Activated CD8-positive, alpha-beta memory T cell treated with anti-CD3 and anti-CD28 coated beads, Interleukin-2, amount 50 U/mL, for 1 hour (primary cell): ENCODE measurements at regions not wholly inside any gene's neighbourhood (a gene's known extent, or its start where the extent isn't known, plus 50 kb on each side); places are given as distances from the start of the nearest gene placed in this dataset.
A peak's percentile ranks its signal among the peaks of the same experiment; 100 is the strongest.

Experiments
- DNase-seq: peaks from one replicate; pipeline ENCODE4 v3.0.0-alpha.2; 2020; ENCODE audit errors: extremely low read depth

DNA sequence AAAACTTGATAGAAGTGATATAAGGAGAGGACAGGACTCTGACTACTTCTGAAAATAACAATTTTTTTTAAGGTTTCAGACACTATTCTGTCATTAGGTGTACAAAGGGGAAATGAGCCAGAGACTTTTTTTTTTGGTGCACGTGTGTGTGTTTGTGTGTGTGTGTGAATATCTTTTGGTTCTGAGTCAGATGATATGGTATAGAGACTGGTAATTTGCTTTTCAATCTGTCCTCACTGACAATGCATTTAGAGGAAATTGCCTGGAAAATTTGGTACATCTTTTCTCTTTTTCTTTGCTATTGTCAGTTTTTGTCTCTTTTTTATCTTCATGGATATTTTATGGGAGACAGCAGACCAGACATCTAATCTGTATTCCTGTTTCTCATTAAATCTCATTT lies 59.3 kb downstream of the DDIT4L start:
- no peak for DNase-seq

DNA sequence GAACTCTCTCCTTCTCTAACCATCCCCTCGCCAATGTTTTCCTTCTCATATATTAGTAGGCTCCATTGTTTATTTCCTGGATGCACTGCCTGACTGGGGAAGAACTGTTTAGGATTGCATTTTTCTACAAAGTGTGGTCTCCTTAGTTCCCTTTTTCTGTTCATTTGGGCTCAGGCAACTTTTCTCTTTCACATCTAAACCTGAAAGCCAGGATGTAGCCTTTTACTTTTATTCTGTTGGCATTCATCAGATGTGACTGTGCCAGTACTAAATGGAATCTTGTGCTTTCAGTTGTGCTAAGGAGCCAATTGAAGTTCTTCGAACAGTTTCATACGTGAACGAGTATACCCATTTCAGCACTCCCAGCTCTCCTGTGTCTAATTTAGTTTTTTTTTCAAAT lies 59.8 kb downstream of the DDIT4L start:
- DNase-seq: no peak

DNA sequence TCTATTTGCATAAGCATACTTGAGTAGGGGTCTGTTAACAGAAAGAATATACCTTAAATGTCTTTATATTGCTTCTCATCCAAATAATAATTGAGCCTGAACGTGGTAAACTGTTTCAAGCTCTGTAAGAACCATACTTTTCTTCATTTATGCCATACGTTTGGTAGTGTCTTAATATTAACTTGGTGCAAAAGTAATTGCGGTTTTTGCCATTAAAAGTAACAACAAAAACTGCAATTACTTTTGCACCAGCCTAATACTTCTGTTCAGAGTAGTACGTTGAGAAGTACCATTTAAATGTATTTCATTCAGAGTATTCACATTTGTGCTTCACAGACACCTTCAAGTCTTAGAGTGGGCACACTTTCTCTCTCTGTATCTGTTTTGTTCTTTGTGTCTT lies 60.5 kb downstream of the DDIT4L start:
- DNase-seq: no peak

DNA sequence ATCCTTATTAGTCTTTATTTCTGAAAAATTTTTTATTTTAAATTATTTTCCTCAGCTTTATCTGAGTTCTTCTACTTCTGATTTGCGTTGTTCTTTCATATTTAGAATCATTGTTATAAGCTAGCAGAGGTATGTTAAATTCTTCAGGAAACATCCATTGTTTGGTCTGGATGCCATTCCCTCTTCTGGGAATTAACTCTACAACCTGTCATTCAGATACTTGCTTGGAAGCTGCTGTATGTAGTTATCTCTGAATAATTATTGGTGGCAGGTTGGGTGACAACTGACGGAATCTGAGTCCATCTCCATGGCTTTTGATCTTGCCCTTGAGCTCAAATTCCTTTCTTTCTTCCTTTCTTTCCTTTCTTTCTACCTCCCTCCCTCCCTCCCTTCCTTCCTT lies 61.9 kb downstream of the DDIT4L start:
- DNase-seq: no peak

DNA sequence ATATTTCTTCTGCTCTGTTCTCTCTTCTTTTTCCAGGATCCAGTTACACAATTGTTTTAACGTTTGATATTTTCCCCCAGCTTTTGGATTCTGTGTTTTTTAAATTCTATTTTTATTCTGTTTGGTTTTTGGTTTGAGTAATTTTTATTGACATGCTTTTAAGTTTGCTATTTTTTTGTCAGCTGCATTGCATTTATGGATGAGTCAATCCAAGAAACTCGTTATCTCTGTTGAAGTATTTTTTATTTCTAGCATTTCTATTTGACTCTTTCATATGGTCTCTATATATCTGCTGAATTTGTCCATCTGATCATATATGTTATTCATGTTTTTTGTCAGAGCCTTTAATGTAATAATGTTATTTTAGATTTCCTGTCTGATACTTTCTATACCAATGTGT lies 65.6 kb downstream of the DDIT4L start:
- no peak for DNase-seq

DNA sequence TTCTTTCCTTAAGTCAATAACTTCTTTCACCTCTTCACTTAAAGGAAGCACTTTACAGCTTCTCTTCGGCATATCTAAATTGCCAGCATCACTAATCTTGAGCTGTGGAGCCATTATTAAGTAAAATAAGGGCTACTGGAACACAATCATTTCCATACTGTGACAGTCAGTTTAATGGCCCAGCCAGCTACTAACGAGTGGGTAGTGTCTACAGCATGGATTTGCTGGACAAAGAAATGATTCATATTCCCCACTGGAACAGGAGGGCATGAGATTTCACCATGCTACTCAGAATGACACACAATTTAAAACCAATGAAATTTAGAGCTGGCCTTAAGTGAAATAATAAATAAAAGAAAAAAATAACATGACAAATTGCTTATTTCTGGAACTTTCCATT lies 72.1 kb downstream of the DDIT4L start:
- no peak for DNase-seq

DNA sequence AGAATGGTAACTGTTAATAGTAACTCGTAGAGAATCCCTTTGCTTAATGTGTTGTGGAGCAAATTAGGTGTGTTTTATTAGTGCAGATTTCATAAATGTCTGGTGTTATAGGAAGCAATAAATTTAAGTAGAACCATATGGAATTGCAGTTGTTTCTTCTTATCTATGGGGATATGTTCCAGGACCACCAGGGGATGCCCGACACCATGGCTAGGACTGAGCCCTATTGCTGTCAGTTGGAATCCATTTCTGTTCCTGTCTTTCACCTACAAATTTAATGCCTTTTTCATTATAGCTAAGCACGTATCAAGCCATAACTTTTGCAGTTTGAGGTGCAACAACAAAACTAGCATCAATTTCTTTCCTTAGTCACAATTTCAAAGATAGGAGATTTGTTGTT lies 72.5 kb downstream of the DDIT4L start:
- no peak for DNase-seq

DNA sequence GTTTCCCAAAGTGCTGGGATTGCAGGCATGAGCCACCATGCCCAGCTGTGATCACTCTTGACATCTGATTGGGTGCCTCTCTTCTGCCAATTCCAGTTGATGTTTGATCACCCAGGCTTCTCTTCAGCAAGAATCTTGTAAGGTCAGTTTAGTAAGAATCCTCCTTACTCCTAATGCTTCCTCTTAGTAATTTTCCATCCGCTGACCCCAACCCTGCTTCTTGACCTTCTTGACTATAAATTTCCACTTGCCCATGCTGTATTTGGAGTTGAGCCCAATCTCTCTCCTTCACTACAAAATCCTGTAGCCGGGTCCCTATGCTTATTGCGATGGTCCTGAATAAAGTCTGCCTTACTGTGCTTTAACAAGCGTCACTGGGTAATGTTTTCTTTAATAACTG lies 75.4 kb downstream of the DDIT4L start:
- no peak for DNase-seq

DNA sequence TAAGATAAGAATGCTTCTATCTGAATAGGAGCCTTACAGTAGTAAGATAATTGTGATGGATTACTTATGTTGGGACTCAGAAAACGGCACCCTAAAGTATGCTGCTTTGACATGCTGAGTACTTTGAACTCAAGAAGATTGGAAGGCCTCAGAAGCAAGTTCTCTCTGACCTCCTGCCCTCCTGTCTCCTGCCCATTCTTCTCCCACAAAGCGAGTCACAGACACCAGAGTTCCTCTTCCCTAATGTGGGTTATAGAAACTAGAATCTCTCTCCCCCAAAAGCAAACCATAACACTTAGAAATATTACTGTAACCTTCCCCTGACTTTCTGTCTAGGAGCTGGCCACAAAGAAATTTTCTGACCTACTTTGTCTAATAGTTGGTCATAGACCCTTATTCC lies 76.5 kb downstream of the DDIT4L start:
- DNase-seq: no peak

DNA sequence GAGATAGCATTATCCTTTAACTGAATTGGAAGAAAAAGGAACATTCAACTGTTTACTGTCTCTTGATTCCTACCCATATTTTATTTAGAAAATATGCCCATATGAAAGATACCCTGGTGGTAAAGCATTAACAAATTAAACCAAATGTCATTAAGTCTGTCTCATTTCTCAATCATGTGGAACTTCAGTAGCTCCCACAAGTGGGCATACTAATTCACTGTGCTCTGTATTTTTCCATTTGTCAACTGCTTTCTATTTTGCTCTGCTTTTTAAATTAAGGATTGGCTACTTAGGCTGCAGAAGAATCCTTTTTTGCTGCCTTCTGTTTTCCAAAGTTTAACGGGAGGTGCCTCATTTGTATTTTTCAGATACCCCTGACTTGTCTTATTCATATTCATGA lies 77.2 kb downstream of the DDIT4L start:
- DNase-seq: no peak

DNA sequence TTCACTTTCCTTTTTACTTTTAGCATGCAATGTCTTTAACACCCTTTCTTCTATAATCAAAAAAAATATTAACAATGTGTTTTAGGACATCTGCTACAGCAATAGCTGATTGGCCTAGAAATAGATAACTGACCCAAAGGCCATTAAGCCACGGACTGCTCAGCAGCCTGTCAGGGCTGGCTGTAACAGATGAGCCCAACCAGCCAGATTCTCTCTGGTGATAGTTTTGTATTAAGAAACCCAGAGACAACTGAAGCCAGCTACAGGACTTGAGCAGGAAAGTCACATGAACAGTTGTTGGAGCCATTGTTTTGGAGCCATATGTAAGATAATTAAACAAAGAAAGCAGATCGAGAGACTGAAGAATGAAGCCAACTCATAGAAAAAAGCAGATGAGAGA lies 80.3 kb downstream of the DDIT4L start:
- no peak for DNase-seq

DNA sequence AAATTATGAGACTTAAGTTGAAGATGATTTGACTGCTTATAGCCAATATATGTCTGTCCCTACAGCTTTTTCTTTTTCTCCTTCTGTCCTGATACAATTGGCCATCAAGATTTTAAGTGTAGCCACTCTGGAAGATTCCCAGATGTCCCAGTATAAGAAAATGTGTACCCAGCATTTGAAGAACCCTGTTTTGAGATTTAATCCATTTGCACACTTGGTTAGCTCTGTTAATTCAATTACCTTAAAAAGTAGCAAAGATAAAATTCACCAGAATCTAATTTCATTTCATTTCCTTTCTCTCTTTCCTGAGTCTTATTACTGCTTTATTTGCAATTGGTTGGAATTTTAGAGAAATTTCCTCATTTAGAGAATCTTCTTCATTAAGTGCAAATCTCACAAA lies 81.4 kb downstream of the DDIT4L start:
- DNase-seq: no peak

DNA sequence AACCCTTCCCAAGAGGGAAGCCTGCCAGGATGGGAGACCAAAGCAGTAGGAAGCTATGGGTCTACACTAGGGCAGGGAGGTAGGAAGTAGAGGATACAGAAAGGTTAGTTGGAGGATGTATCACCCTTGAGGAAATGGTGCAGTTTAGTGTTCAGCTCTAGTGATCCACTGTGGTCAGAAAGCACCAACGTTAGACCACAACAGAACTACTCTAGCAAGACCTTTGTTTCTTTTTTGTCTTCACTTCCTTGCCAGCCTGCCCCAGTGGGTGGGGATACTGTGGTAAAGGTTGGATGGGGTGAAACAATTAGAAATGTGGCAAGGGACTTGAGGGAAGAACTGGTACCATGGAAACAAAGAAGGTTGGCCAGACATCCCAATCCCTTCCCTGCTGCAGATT lies 83.3 kb downstream of the DDIT4L start:
- no peak for DNase-seq

DNA sequence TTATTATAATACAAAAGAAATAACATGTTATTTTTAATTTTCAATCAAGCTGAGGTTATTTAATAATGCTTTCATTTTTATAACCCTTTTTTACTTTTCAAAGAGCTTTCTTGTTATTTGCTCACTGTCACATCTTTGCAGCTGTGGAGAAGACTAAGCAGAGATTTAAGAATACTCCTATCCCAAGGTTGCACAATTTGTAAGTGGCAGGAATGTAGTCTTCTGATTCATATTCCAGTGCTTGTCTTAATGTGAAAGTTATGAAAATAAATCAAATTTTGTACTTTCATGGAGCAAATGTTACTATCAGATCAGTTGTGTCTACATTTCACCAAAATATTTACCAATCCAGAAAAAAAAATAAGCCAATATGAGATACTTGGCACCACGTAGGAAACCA lies 86.6 kb downstream of the DDIT4L start:
- DNase-seq: no peak

DNA sequence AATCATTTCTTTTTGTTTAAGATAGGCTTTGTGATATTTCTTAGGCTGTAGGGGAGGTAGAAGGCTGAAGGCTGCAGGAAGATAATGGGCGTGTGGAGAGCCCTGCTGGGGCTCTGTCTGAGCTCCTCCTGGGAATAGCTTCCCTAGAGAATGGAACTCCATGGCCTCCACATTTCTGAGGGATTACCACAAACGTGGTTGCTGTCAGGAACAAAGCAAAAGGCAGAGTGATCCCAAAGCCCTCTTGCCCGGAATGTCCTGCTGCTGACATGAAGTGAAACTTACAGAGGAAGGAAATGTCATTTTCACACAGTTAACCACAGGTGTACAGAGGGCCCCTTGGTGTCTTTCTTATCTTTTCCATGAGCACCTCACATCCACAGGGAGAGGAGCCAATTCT lies 89.3 kb downstream of the DDIT4L start:
- DNase-seq: no peak

DNA sequence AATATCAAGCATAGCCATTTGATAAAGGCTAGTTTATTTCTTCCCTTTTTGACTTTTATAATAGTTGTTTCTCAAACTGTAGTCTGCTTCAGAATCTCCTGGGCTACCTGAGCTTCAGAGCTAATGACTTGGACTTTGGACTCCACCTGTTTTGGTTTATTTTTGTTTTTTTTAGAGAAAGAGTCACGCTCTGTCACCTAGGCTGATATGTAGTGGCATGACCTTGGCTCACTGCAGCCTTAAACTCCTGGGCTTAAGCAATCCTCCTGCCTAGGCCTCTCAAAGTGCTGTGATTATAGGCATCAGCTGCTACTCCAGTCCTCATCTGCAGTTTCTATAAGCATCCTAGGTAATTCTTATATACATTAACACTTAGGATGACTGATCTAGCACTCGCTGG lies 90.5 kb downstream of the DDIT4L start:
- DNase-seq: no peak

DNA sequence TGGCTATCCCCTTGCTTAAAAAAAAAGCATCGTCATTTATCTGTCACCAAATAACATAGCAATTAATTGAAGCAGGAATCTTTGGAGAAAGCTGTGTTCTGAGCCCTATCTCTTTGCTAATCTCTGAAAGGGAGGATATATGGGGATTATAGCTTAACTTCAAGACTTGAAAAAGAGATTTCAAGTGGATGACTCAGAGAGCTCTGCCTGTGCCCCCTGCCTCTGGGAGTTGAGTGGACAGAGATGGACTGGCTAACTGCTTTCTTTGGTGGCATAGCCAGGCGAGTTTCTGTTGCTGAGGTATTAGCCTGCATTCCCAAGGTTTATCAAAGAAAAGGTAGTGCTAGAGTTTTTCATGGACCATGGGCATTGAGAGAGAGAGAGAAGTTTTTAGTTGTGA lies 91.6 kb downstream of the DDIT4L start:
- no peak for DNase-seq

DNA sequence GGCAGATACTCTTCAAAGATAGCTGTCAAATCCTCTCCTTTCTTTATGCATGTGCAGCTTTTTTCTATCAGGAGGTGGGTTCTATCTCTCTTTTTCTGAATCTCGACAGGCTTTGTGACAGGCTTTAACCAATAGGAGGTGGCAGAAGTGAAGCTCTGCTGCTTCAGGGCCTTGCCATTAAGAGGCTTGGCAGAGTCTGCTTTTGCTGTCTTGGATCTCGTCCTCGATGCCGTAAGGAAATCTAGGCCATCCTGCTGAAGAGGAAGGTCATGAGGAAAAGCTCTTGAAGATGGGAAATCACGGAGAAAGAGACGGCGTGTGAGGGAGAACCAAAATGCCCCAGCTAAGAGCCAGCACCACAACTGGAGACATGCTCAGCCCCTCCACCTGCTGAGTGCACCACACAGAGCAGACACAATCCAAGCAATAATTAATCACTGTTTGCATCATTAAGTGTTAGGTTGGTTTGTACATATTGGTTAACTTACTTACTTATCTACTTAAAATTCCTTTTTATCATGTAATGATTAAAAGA lies 92.2 kb downstream of the DDIT4L start:
- DNase-seq: no peak

DNA sequence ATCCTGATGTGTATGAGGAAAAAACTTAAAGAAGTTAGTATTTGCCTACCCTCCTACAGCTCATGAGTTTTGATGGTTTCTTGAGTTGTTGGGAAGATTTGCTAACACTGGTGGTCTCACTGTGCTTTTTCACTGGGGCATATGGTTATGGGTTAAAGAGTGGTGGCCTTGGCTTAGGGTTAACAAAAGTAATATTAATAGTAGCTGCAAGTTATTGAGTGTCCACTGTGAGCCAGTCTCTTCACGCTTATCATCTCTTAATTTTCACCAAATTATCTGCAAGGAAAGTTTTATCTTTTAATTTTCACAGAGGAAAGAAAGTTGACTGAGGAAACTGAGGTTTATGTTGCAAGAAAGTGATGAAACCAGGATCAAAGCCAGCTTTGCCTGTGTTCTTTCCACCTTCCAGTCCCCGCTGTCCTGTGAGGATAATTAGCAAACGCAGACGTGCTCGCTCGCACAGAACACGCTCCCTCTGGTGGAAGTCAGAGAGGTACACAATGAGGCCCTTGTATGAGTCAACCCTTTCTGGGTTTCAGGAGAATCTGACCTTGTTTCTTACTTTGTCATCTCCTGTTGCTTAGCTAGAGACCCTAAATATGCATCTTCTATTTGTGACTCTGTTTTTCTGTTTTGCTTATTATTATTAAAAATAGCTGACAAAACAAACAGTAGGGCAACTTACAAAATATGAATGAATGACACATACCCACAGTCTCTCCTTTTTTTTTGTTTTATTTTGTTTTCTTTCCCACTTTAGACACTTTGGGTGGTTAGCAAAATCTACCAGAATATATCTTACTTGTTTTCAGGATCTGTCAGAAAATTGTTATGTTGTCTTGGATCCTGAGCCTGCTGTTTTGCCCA lies 94.3 kb downstream of the DDIT4L start:
- peak; percentile 13 for DNase-seq

DNA sequence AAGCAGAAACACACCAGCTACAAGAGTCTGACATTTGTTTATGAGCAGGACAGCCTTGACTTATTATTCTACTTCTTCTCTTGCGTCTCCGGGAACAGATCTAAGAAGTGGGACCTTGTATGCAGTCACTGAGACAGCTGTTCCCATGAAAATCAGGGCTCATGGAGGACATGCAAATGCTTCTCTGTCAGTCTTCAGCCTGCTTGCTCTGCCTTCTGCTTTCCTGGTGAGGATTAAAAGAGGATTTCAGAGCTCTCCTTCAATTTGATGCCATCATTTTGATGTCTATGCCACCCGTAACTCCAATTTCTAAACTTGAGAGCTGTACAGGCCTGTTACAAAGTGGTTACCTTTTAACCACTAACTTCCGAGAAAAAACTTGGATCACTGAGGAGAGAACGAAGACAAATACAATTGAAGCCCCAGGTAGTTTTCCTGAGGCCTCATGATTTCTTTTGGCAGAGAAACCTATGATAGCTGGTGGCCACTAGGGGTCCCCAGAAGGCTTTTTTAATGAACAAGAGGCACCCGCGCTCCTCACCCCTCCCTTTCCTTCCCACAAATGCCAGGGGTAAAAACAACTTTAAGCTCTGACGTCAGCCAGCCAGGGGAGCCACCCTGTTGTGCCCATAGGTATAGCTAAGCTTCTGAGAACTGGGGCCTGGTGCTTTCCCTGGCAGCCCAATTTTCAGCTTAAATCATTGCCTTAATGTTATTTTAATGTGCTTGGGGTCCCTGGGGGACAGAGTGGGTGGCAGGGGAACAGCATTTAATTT lies 97.0 kb downstream of the DDIT4L start:
- peak; percentile 83 for DNase-seq

DNA sequence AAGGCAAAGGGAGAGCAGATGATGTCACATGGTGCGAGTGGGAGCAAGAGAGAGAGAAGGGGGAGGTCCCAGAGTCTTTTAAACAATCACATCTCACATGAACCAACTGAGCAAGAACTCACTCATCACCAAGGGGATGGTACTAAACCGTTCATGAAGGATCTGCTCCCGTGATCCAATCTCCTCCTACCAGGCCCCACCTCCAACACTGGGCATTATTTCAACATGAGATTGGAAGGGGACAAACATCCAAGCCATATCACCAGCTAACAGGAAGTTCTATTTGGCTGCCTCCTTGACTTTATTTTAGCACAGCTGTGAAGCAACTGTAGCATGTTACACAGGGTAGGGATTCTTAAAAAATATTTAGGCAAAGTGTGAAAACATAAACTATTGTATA lies 102.5 kb downstream of the DDIT4L start:
- no peak for DNase-seq

DNA sequence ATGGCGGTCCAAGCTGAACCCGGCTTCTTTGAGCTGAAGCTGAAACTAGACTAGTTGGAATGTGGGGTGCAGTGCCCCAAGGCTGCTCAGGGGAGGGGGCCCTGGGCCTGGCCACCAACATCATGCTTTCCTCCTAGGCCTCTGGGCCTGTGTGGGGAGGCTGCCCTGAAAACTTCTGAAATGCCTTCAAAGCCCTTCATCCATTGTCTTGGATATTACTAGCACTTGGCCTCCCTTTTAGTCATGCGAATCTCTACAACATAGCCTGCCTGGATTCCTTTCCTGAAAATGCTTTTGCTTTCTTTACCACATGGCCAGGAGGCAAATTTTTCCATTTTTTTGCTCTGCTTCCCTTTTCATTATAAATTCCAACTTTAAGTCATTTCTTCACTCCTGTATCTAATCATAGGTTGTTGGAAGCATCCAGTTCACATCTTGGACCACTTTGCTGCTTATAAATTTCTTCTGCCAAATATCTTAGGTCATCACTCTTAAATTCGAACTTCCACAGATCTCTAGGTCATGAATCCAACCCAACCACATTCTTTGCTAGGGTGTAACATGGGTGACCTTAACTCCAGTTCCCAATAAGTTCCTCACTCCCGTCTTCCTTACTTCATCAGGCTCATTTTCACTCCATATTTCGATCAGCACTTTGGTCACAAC lies 103.4 kb downstream of the DDIT4L start:
- no peak for DNase-seq

DNA sequence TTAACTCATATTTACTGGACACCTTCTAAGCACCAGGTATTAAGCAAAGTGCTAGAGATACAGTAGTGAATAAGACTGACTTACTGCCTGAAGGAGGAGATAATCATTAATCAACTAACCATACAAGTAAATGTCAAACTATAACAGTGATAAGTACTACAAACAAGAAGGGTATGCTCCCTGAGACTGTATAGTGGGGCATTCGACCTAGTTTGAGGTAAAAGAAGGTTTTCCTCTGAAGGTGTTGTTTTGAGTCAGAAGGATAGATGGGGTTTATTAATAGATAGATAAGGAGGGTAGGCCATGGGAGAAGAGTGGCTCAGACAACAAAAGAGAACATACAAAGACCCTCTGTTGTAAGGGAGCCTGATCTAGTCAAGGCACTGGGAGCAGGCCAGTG lies 105.4 kb downstream of the DDIT4L start:
- DNase-seq: no peak
